ENCODE measurements at regions not wholly inside any gene's neighbourhood (a gene's known extent, or its start where the extent isn't known, plus 50 kb on each side); places are given as distances from the start of the nearest gene placed in this dataset.
"Not testable (repeated sequence)": the region's sequence is repeated elsewhere in the genome, so short reads cannot be mapped to it uniquely, and the experiment has no call there.

DNA sequence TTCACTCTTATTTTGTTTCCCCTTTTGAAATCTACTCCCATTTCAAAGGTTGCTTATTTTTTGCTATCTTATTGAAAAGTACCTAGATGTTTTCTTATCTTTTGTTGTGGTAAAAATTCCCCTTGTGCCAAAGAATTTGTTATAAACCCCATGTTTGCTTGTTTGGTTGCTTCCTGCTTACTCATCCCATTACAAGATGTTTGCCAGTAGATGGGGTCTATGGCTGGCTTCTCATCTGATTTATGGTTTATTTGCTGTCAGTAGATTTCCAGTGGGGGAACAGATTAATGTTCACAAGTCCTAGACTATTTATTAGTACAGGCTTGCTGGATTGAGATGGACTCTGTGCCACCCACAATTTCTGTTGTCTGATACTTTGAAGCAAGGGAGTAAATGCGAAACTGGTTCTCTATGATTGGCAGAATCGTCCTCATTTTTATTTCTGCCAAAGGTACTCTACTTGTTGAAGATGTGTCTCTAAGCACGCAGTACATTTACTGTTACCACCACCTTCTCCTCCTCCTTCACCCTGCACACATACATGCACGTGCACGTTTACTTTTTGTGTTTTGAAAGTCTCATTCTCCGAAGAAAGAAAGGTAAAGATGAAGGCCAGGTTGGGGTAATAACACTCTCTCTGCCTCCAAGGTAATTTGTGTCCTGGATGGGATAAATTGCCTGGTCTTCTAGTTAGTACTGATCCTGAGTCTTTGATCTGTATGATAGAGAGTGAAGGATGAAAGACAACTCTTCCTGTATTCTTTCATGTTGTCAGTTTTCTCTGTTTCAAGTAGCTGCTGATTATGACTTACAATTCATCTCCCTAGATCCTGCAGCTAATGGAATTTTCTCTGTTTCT, 117.2 kb upstream of the ATP2B1 start:
- H3K9me3 ChIP-seq (replicated peaks), result no peaks in the 10 kb centered on the region
- H3K4me1 ChIP-seq (replicated peaks), result peaks cover 17% of the 10 kb centered on the region
- DNase-seq (ENCODE audit: low read depth in 1 of 2, low spot score in 2 of 2), result peak in 1 of 2 experiments; percentile 64
- H3K36me3 ChIP-seq, result no peaks in the 10 kb centered on the region
- 0 out of 2 replicates have a peak overlapping the region, but pooled peaks have one; percentile 1 for H3K27ac ChIP-seq
- no peaks in the 10 kb centered on the region for H3K27me3 ChIP-seq (replicated peaks)
- H3K4me3 ChIP-seq, result no peak overlapping the region

DNA sequence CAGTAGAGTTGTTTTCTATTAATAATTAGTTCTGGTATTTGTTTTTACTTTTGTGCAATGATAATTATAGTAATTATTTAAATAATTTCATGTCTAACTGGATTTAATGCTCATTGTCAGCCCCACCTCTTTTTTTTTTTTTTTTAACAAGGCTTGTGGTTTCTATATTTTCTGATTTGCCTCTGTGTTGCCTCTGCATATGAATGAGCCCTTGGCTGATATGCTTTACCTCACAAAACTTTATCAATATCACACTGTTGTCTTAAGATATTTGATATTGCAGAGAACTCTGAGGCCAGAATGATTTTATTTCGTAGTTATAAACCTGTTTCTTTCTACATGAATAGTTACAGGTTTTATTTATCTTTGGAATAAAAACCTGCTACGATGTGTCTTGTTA, 116.2 kb upstream of the ATP2B1 start:
- H3K9me3 ChIP-seq (replicated peaks), result no peaks in the 10 kb centered on the region
- no peaks in the 10 kb centered on the region for H3K36me3 ChIP-seq
- no peaks in the 10 kb centered on the region for H3K27me3 ChIP-seq (replicated peaks)
- no peak overlapping the region for H3K4me3 ChIP-seq
- H3K4me1 ChIP-seq (replicated peaks), result peaks cover 17% of the 10 kb centered on the region
- H3K27ac ChIP-seq, result no peak overlapping the region
- no peak for DNase-seq (ENCODE audit: low read depth in 1 of 2, low spot score in 2 of 2)

DNA sequence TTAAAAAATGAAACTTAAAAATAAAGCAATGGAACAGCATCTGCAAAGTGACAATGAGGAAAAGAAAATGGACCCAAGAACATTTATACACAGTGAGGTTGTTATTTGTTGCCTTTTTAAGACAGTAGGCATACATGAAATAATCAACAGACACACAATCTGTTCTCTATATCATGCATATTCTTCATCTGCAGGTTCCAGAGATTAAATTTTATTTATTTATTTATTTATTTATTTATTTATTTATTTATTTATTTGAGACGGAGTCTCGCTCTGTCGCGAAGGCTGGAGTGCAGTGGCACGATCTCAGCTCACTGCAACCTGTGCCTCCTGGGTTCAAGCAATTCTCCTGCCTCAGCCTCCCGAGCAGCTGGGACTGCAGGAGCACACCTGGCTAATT, 114.4 kb upstream of the ATP2B1 start:
- H3K9me3 ChIP-seq (replicated peaks); H3K27me3 ChIP-seq (replicated peaks); H3K27ac ChIP-seq; DNase-seq (ENCODE audit: low read depth in 1 of 2, low spot score in 2 of 2); H3K4me3 ChIP-seq; H3K36me3 ChIP-seq: not testable (repeated sequence)
- H3K4me1 ChIP-seq (replicated peaks), result peaks cover 12% of the 10 kb centered on the region

DNA sequence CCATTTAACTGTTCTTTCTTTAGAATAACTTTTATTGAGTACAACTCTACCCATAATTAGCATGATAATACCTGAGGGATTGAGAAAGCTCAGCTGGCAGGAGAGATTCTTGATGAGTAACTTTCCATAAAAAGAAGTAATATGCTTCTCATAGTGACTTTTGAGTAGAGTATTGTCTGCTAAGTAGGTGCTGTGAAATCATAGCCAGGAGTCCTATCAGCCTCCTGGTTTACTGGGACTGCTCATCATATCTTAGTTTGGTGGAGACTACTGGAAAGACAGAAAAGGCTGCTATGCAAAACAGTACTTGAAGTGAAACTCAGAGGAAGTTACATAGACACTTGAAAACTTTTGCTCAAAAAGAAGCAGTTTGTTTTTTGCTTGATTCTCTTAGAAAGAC, 113.3 kb upstream of the ATP2B1 start:
- peaks cover 15% of the 10 kb centered on the region for H3K4me1 ChIP-seq (replicated peaks)
- no peak overlapping the region for H3K4me3 ChIP-seq
- DNase-seq (ENCODE audit: low read depth in 1 of 2, low spot score in 2 of 2), result no peak
- no peaks in the 10 kb centered on the region for H3K36me3 ChIP-seq
- no peaks in the 10 kb centered on the region for H3K27me3 ChIP-seq (replicated peaks)
- no peaks in the 10 kb centered on the region for H3K9me3 ChIP-seq (replicated peaks)
- H3K27ac ChIP-seq, result no peak overlapping the region

DNA sequence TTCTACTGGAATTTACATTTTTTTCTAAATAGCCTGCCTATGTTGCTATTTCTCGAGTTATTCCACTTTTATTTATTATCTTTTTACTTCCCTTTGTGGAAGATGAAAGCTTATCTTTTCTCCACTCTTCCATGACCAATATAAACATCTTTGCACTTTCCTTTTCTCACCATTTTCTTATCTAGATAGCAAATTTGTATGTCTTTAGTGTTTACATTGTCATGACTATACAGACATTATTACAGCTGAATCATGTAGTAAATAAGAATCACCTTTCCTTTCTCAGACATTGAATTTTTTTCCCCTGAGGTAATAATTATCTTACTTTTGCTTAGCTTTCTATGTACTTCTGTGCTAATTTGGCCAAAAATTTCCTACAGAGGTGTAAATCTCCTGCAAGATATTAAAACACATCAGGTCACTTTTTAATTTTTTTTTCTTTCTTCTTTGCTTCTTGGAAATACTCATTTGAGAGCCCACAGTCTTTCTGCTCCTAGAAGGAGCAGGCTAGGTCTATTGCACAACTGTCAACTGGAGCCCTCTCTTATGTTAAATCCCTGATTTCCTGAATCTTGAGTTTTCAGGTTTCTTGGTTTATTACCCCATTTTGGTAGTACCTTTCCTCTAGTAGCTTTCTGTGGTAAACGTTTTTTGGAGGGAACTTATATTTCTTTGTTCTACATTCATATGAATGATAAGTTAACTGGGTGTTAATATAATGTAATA, 109.0 kb upstream of the ATP2B1 start:
- Histone ChIP-seq H3K27ac (no peak overlapping the region), H3K9me3 (replicated peaks) (no peaks in the 10 kb centered on the region), H3K4me1 (replicated peaks) (peaks cover 5% of the 10 kb centered on the region; the same call in 1 of the 2 replicates), H3K4me3 (no peak overlapping the region), H3K27me3 (replicated peaks) (no peaks in the 10 kb centered on the region), H3K36me3 (no peaks in the 10 kb centered on the region)
- DNase-seq (ENCODE audit: low read depth in 1 of 2, low spot score in 2 of 2), result peak in 1 of 2 experiments; percentile 16

DNA sequence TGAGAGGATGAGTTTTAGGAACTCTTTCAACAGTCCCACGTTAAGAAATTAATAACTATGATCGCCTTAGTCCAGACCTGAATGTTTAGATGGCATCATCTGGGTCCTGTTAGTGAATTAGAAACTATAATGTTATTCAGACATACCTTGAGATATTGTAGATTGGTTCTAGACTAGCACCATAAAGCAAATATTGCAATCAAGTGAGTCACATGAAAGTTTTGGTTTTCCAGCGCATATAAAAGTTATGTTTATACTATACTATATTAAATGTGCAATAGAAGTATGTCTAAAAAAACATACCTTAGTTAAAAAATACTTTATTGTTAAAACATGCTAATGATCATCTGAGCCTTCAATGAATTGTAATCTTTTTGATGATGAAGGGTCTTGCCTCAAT, 106.6 kb upstream of the ATP2B1 start:
- H3K27ac ChIP-seq, result no peak overlapping the region
- H3K36me3 ChIP-seq, result no peaks in the 10 kb centered on the region
- no peaks in the 10 kb centered on the region for H3K27me3 ChIP-seq (replicated peaks)
- H3K9me3 ChIP-seq (replicated peaks), result no peaks in the 10 kb centered on the region
- peaks cover 5% of the 10 kb centered on the region; the same call in 1 of the 2 replicates for H3K4me1 ChIP-seq (replicated peaks)
- no peak for DNase-seq (ENCODE audit: low read depth in 1 of 2, low spot score in 2 of 2)
- no peak overlapping the region for H3K4me3 ChIP-seq

DNA sequence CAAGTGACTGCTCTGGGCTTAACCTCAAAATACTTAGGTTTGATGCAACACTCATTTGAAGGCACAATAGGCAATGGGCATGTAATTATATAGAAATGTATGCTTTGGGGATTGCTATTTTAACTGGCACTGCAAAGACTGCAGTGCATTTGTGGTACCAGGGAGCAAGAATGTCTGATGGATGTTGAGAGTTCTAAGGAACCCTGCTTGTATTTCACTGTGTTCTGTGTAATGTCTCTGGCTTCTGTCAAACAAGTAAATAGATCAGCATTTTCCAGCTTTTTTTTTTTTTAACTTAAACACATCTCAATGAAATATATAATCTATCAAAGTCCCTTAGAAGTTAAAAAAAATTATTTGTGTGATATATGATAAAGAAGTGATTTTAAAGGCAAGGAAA, 94.8 kb upstream of the ATP2B1 start:
- no peaks in the 10 kb centered on the region for H3K4me1 ChIP-seq (replicated peaks)
- no peak overlapping the region for H3K4me3 ChIP-seq
- H3K27me3 ChIP-seq (replicated peaks), result no peaks in the 10 kb centered on the region
- no peak overlapping the region for H3K27ac ChIP-seq
- no peaks in the 10 kb centered on the region for H3K36me3 ChIP-seq
- no peak for DNase-seq (ENCODE audit: low read depth in 1 of 2, low spot score in 2 of 2)
- H3K9me3 ChIP-seq (replicated peaks), result no peaks in the 10 kb centered on the region

DNA sequence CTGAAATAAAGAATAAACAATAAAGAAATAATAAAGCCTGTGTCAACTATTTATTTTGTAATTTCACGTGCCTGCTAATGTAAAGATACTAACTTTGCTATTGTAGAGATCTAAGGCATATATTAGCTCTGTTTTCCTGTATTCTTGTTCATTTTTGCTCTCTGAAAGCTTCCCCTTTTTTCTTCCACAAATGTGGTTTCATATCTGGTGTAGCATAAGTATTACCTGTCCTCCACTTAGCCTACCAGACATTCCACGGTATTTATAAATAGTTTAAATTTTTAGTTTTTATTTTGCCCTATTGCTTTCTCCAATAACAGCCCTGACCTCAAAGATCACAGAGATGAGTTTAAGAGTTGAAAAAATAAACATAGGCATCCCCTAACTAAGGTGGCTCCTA, 92.6 kb upstream of the ATP2B1 start:
- Histone ChIP-seq H3K27ac (no peak overlapping the region), H3K27me3 (replicated peaks) (no peaks in the 10 kb centered on the region), H3K36me3 (no peaks in the 10 kb centered on the region), H3K4me1 (replicated peaks) (no peaks in the 10 kb centered on the region), H3K9me3 (replicated peaks) (no peaks in the 10 kb centered on the region), H3K4me3 (no peak overlapping the region)
- DNase-seq (ENCODE audit: low read depth in 1 of 2, low spot score in 2 of 2), result no peak

DNA sequence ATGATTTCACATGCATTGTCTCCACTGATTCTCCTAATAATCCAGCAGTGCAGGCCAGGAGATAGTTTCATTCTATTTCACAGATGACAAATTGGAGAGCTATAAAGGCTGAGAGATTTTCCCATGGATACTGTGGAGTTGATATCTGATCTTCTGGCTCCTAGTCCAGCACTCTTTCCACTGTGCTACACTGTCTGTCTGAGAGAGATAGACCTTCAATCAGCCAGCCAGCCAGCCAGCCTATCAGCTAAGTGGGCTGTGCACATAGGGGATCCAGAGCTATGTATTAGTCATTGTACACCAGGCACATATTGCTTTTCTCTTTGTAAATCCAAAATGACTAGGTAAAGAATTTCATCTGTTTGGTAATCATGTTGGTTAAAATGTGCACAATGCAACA, 91.8 kb upstream of the ATP2B1 start:
- no peaks in the 10 kb centered on the region for H3K27me3 ChIP-seq (replicated peaks)
- no peak overlapping the region for H3K4me3 ChIP-seq
- H3K36me3 ChIP-seq, result no peaks in the 10 kb centered on the region
- DNase-seq (ENCODE audit: low read depth in 1 of 2, low spot score in 2 of 2), result no peak
- no peaks in the 10 kb centered on the region for H3K4me1 ChIP-seq (replicated peaks)
- no peaks in the 10 kb centered on the region for H3K9me3 ChIP-seq (replicated peaks)
- no peak overlapping the region for H3K27ac ChIP-seq

DNA sequence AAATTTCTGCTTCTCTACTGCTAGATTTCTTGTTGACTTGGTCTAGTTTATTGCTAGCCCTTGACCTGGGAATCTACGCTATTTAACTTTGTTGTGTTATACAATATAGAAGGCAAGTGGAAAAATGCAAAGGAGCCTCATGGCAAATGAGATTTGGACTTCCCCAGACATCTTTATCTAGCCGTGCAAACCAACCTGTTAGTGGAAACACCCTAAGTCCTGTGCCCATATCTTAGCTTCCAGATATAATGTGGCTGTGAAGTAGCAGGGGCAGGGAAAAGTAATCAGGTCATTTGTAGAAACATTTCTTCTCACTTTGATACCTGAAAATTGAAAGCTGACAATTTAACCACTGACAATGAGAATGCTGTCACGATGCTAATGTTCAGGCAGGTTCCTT, 90.7 kb upstream of the ATP2B1 start:
- no peak overlapping the region for H3K27ac ChIP-seq
- no peaks in the 10 kb centered on the region for H3K9me3 ChIP-seq (replicated peaks)
- H3K27me3 ChIP-seq (replicated peaks), result no peaks in the 10 kb centered on the region
- DNase-seq (ENCODE audit: low read depth in 1 of 2, low spot score in 2 of 2), result no peak
- no peak overlapping the region for H3K4me3 ChIP-seq
- no peaks in the 10 kb centered on the region for H3K4me1 ChIP-seq (replicated peaks)
- H3K36me3 ChIP-seq, result no peaks in the 10 kb centered on the region

DNA sequence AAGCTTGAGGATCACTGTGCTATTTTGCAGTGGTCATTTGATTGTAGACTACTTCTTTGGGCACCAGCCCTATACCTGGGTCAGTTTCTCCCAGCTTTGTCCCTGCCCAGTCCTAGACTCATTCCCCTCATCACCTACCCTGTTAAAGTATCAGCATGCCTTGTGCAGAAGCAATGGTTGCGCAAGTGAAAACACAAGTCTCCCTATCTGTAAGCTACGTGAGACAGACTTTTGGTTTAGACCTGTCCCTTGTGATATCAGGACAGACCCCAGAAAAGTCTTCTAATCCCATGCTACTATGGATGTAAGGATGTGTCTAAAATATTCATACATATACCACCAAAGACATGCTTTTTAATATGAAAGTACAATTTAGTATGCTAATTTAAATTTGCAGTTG, 88.8 kb upstream of the ATP2B1 start:
- H3K9me3 ChIP-seq (replicated peaks), result no peaks in the 10 kb centered on the region
- no peak overlapping the region for H3K27ac ChIP-seq
- H3K4me1 ChIP-seq (replicated peaks), result no peaks in the 10 kb centered on the region
- H3K4me3 ChIP-seq, result no peak overlapping the region
- H3K36me3 ChIP-seq, result no peaks in the 10 kb centered on the region
- H3K27me3 ChIP-seq (replicated peaks), result no peaks in the 10 kb centered on the region
- DNase-seq (ENCODE audit: low read depth in 1 of 2, low spot score in 2 of 2), result no peak

DNA sequence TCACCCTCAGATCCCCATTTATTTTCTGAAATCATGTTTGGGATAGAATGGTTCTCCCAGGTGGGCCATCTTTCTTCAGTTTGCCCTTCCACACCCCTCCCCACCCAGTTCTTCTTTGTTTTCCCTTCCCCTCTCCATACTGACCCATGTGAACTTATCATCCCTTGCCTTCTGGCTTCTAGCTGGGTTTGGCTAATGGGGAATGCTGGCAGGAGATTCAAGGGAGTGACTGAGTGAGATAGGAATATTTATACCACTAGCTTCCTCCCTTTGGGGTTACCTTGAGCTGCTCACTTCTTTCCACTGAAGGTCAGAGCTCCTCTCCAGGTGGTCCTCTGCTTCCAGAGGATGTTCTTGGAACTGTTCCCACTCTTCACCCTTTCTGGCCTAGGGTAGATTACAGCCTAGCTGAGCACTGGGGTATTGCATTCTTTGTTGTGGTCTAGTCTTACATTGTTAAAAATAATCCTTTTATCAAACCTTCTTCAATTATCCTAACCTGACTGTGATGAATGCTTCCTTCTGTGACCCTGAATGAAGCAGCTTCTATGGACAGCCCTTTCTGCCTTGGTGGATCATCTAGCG, 88.3 kb upstream of the ATP2B1 start:
- no peaks in the 10 kb centered on the region for H3K4me1 ChIP-seq (replicated peaks)
- DNase-seq (ENCODE audit: low read depth in 1 of 2, low spot score in 2 of 2), result no peak
- H3K4me3 ChIP-seq, result no peak overlapping the region
- no peaks in the 10 kb centered on the region for H3K27me3 ChIP-seq (replicated peaks)
- no peak overlapping the region for H3K27ac ChIP-seq
- H3K9me3 ChIP-seq (replicated peaks), result no peaks in the 10 kb centered on the region
- H3K36me3 ChIP-seq, result no peaks in the 10 kb centered on the region

DNA sequence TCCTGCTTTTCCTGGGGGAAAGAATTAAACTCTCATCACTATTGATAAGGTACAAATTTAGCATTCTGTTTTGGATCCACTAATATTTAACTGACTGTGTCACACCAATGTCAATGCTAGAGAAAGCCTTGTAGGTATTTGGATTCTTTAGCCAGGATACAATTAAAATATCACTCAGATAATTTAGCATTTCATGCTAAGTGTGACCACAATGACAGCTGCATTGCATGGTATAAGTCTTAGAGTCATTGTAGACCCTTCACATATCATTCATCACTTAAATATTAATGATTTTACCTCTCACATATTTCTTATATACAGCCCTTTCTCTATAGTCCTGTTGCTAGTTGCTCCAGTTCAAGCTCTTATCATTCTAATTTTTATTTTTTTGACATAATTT, 85.3 kb upstream of the ATP2B1 start:
- H3K9me3 ChIP-seq (replicated peaks), result no peaks in the 10 kb centered on the region
- no peak overlapping the region for H3K4me3 ChIP-seq
- DNase-seq (ENCODE audit: low read depth in 1 of 2, low spot score in 2 of 2), result no peak

DNA sequence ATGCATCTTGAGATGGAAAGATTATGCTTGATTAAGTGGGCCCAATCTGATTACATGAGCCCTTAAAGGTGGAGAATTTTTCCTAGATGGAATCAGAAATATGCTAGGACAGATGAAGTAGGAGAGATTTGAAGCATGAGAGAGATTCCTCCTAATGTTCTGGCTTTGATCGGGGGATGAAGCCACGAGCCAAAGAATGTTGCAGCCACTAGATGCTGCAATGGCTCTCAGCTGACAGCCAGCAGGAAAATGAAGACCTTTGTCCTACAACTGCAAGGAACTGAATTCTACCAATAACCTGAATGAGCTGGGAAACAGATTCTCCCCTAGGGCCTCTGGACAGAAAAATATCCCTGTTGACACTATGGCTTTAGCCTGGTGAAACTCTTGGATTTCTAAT, 82.6 kb upstream of the ATP2B1 start:
- Histone ChIP-seq H3K4me1 (replicated peaks) (no peaks in the 10 kb centered on the region), H3K27me3 (replicated peaks) (no peaks in the 10 kb centered on the region), H3K27ac (no peak overlapping the region), H3K4me3 (no peak overlapping the region), H3K9me3 (replicated peaks) (peaks cover 4% of the 10 kb centered on the region; the same call in 1 of the 2 replicates), H3K36me3 (no peaks in the 10 kb centered on the region)
- no peak for DNase-seq (ENCODE audit: low read depth in 1 of 2, low spot score in 2 of 2)

More for the DNA sequence above, 85.3 kb upstream of the ATP2B1 start:
- no peaks in the 10 kb centered on the region for H3K27me3 ChIP-seq (replicated peaks)
- no peaks in the 10 kb centered on the region for H3K4me1 ChIP-seq (replicated peaks)
- H3K27ac ChIP-seq, result no peak overlapping the region
- H3K36me3 ChIP-seq, result no peaks in the 10 kb centered on the region
